HEK293T (cell line): ENCODE measurements at regions not wholly inside any gene's neighbourhood (a gene's known extent, or its start where the extent isn't known, plus 50 kb on each side); places are given as distances from the start of the nearest gene placed in this dataset.

Experiments
- ARNT ChIP-seq: fragments of 450-650 bp; IDR thresholded peaks from 2 replicates; pipeline ENCODE4 v1.6.1; 2017; ENCODE audit warnings: mild to moderate bottlenecking
- BHLHE40 ChIP-seq: fragments of 450-650 bp; IDR thresholded peaks from 2 replicates; pipeline ENCODE4 v1.6.1; 2016; ENCODE audit warnings: mild to moderate bottlenecking, moderate library complexity, borderline replicate concordance
- ELF4 ChIP-seq: fragments of 450-650 bp; IDR thresholded peaks from 2 replicates; pipeline ENCODE4 v1.6.1; 2017; ENCODE audit warnings: antibody characterized with exemption
- FOXA1 ChIP-seq: fragments of 450-650 bp; IDR thresholded peaks from 2 replicates; pipeline ENCODE4 v1.6.1; 2016; ENCODE audit warnings: mild to moderate bottlenecking
- FOXK2 ChIP-seq: fragments of 450-650 bp; IDR thresholded peaks from 2 replicates; pipeline ENCODE4 v1.6.1; 2016; ENCODE audit warnings: mild to moderate bottlenecking
- HDGF ChIP-seq: fragments of 450-650 bp; IDR thresholded peaks from 2 replicates; pipeline ENCODE4 v1.6.1; 2017; ENCODE audit warnings: antibody characterized with exemption, borderline replicate concordance
- L3MBTL2 ChIP-seq: fragments of 450-650 bp; conservative IDR thresholded peaks from 2 replicates; pipeline ENCODE4 v1.6.1; 2016; ENCODE audit warnings: mild to moderate bottlenecking
- LEF1 ChIP-seq: fragments of 450-650 bp; IDR thresholded peaks from 2 replicates; pipeline ENCODE4 v1.6.1; 2017; ENCODE audit warnings: mild to moderate bottlenecking, borderline replicate concordance
- NFRKB ChIP-seq: fragments of 450-650 bp; IDR thresholded peaks from 2 replicates; pipeline ENCODE4 v1.6.1; 2016; ENCODE audit warnings: mild to moderate bottlenecking, moderate library complexity
- PKNOX1 ChIP-seq: fragments of 450-650 bp; IDR thresholded peaks from 2 replicates; pipeline ENCODE4 v1.6.1; 2016
- SP1 ChIP-seq: fragments of 450-650 bp; IDR thresholded peaks from 2 replicates; pipeline ENCODE4 v1.6.1; 2017
- SUZ12 ChIP-seq: fragments of 450-650 bp; IDR thresholded peaks from 2 replicates; pipeline ENCODE4 v1.6.1; 2016; ENCODE audit warnings: mild to moderate bottlenecking
- TARDBP ChIP-seq: fragments of 450-650 bp; IDR thresholded peaks from 2 replicates; pipeline ENCODE4 v1.6.1; 2016

GRCh38 chr2:6421138-6421730 is 444.5 kb downstream of the CMPK2 start:
- TF ChIP-seq FOXA1 (no peak), TARDBP (no peak), HDGF (no peak), ARNT (no peak), BHLHE40 (no peak), FOXK2 (no peak), NFRKB (no peak), ELF4 (no peak), SP1 (no peak), SUZ12 (no peak), LEF1 (no peak), PKNOX1 (no peak), L3MBTL2 (no peak)
